PC-9 (cell line): ENCODE measurements at regions not wholly inside any gene's neighbourhood (a gene's known extent, or its start where the extent isn't known, plus 50 kb on each side); places are given as distances from the start of the nearest gene placed in this dataset.

Experiments used
- CTCF ChIP-seq: fragments of 200-600 bp; sonication (generic); conservative IDR thresholded peaks from 2 replicates; pipeline ENCODE4 v1.6.1; 2017; ENCODE audit warnings: mixed run types, antibody characterized with exemption, mild to moderate bottlenecking, moderate library complexity
- EZH2 ChIP-seq: fragments of 200-600 bp; sonication (generic); IDR thresholded peaks from 2 replicates; pipeline ENCODE4 v1.8.0; 2017; ENCODE audit warnings: antibody characterized with exemption, low read depth

- TF ChIP-seq CTCF (no peak), EZH2 (no peak)
Measured at GRCh38 chr1:90824551-90824950, 107.4 kb upstream of the BARHL2 start.
